SK-N-MC (cell line): ENCODE measurements at regions not wholly inside any gene's neighbourhood (a gene's known extent, or its start where the extent isn't known, plus 50 kb on each side); places are given as distances from the start of the nearest gene placed in this dataset.
"Not testable (repeated sequence)": the region's sequence is repeated elsewhere in the genome, so short reads cannot be mapped to it uniquely, and the experiment has no call there.

Experiments used
- DNase-seq: peaks from one replicate; pipeline ENCODE4 v3.0.0-alpha.2; 2011; ENCODE audit warnings: low read depth, low spot score
- H3K27ac ChIP-seq: fragments of 200-600 bp; sonication (generic); 2 replicates; pipeline ENCODE4 v1.5.1; 2016; ENCODE audit warnings: mixed run types
- H3K36me3 ChIP-seq: fragments of 200-600 bp; sonication (generic); 2 replicates; pipeline ENCODE4 v1.6.1; 2017; ENCODE audit warnings: antibody characterized with exemption, low read length, mixed read lengths; ENCODE audit not compliant: insufficient read depth
- H3K4me3 ChIP-seq: fragments of 200-600 bp; sonication (generic); 2 replicates; pipeline ENCODE4 v1.5.1; 2016
- H3K9ac ChIP-seq: fragments of 200-600 bp; sonication (generic); 2 replicates; pipeline ENCODE4 v1.8.0; 2017; ENCODE audit warnings: mixed run types, mixed read lengths; ENCODE audit not compliant: insufficient read length
- H3K9me3 ChIP-seq: fragments of 200-600 bp; sonication (generic); 2 replicates; pipeline ENCODE4 v1.6.1; 2017; ENCODE audit warnings: low read depth, mild to moderate bottlenecking, antibody characterized with exemption, low read length, moderate library complexity, mixed read lengths
- EZH2 ChIP-seq: fragments of 200-600 bp; sonication (generic); IDR thresholded peaks from one replicate; pipeline ENCODE4 v1.6.1; 2017; ENCODE audit warnings: antibody characterized with exemption
- FOXP2 ChIP-seq: optimal IDR thresholded peaks from 2 replicates; pipeline ENCODE3; 2011; ENCODE audit warnings: mild to moderate bottlenecking, moderate library complexity; ENCODE audit not compliant: insufficient read depth; ENCODE audit errors: extremely low read length, control extremely low read depth
- POLR2AphosphoS5 ChIP-seq: IDR thresholded peaks from 2 replicates; pipeline ENCODE4 v1.6.1; 2012; ENCODE audit warnings: mild to moderate bottlenecking, low read depth, low read length, borderline replicate concordance

DNA sequence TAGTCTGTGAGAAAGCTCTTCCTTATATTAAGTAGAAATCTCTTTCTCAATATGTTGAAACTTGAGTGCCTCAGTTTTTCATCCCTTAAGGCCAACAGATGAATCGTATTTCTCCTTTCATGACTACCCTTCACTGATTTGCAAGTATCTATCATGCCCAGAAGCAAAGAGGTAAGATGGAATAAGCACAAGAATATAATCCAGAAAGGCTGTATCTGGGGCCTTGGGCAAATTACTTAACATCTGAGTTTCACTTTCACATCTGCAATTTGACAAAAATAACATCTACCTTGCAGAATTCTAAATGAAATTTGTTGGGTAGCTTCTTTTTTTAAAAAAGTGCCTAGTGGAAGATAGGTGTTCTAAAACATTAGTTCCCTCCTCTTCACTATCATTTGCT, 552.4 kb upstream of the ANO5 start:
- Histone ChIP-seq H3K9me3 (no peaks in the 10 kb centered on the region), H3K9ac (no peak overlapping the region), H3K27ac (no peak overlapping the region), H3K36me3 (no peaks in the 10 kb centered on the region), H3K4me3 (no peak overlapping the region)
- TF ChIP-seq FOXP2 (no peak), EZH2 (no peak), POLR2AphosphoS5 (no peak)
- no peak for DNase-seq

DNA sequence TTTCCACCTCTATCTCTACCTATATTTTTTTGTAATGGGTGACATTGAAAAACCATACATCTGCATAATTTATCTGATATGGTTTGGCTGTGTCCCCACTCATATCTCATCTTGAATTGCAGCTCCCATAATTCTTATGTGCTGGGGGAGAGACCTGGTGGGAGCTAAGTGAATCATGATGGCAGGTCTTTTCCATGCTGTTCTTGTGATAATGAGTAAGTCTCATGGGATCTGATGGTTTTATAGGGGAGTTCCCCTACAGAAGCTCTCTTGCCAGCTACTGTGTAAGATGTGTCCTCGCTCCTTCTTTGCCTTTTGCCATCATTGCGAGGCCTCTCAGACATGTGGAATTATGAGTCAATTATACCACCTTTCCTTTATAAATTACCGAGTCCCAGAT, 551.0 kb upstream of the ANO5 start:
- Histone ChIP-seq H3K9ac (no peak overlapping the region), H3K27ac (no peak overlapping the region), H3K36me3 (no peaks in the 10 kb centered on the region), H3K9me3 (no peaks in the 10 kb centered on the region), H3K4me3 (no peak overlapping the region)
- DNase-seq = no peak
- TF ChIP-seq FOXP2 (no peak), POLR2AphosphoS5 (no peak), EZH2 (no peak)

DNA sequence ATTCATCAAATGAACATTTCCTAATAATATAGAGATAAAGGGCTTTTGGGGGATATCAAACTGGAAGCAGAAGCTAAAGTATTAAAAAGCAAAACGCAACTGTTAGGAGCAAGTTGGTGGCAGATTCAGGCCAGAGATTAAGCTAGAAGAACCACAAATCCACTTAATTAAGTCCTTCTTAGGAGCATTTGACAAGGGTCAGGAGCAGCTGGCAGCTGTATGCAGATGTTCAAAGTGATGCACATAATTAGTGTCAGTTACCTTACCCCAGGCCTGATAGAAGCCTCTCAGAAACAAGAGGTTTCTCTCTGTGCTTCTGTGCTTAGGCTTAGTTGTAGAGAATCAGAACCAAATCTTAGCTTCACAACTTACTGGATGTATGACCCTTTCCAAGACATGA, 546.5 kb upstream of the ANO5 start:
- no peak overlapping the region for H3K9ac ChIP-seq
- no peak for TF ChIP-seq FOXP2
- no peak for TF ChIP-seq POLR2AphosphoS5
- TF ChIP-seq EZH2 = no peak
- H3K27ac ChIP-seq = no peak overlapping the region
- DNase-seq = no peak
- no peak overlapping the region for H3K4me3 ChIP-seq
- no peaks in the 10 kb centered on the region for H3K36me3 ChIP-seq
- H3K9me3 ChIP-seq = no peaks in the 10 kb centered on the region

DNA sequence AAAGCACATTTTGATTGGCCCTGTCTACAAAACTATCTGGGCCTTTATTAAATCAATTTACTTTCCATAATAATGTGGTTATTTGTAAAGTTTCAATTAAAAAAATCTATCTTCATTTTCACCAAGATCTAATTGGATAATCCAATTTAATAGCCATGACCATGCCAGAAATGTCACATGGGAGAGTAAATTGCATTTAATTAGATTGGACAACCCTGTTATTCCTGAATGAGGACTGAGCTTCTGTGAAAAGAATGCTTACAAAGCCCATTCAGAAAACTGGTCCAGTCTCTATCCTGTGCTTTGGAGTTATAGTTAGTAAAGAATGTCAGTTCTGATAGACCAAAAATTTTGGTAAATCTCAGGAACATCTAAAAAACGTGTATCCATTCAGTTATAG, 541.9 kb upstream of the ANO5 start:
- no peak for TF ChIP-seq EZH2
- H3K4me3 ChIP-seq = no peak overlapping the region
- no peak for DNase-seq
- H3K9ac ChIP-seq = no peak overlapping the region
- no peaks in the 10 kb centered on the region for H3K36me3 ChIP-seq
- H3K27ac ChIP-seq = no peak overlapping the region
- no peaks in the 10 kb centered on the region for H3K9me3 ChIP-seq

DNA sequence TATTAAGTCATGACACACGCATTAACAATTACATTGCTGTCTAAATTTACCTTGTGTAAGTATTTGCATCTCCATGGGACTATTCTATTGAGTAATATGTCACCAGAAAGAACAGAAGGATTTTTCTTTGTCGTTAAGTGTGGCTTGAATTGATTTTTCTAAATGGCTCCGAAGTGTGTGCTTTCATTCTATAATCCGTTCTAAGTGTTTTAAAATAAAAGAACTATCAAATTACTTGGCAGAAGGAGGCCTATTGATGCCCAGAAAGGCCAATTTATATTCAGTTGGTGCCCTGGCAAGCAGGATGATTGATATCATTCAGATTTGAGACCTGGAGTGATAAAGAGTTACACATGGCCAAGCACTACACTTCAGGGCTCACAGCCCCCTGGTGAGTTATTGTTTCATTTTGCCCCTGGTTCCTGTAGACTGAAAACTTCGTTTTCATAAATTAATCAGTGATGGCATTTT, 538.9 kb upstream of the ANO5 start:
- H3K27ac ChIP-seq = no peak overlapping the region

DNA sequence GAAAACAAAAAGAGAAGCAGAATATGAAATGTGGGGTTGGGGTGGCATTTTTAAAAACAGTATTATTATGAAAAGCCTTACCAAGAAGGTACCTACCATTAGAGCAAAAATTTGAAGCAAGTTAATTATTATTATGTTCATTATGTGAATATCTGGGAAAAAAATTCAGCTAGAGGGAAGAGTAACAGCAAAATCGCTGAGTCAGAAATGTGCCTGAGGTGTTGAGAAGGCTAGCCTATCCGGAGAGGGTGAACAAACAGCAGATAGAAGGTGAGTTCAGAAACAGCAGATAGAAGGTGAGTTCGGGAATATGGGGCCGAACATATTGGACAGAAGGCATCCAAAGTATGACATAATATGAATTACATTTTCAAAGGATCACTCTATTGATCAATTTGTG, 536.8 kb upstream of the ANO5 start:
- DNase-seq = no peak
- TF ChIP-seq FOXP2 = no peak
- TF ChIP-seq POLR2AphosphoS5 = no peak
- no peak for TF ChIP-seq EZH2
- Histone ChIP-seq H3K27ac (no peak overlapping the region), H3K36me3 (no peaks in the 10 kb centered on the region), H3K4me3 (no peak overlapping the region), H3K9ac (no peak overlapping the region), H3K9me3 (no peaks in the 10 kb centered on the region)

More for the DNA sequence above, 538.9 kb upstream of the ANO5 start:
- Histone ChIP-seq H3K9ac (no peak overlapping the region), H3K36me3 (no peaks in the 10 kb centered on the region), H3K4me3 (no peak overlapping the region), H3K9me3 (no peaks in the 10 kb centered on the region)
- DNase-seq = no peak
- TF ChIP-seq FOXP2 (no peak), EZH2 (no peak), POLR2AphosphoS5 (no peak)

DNA sequence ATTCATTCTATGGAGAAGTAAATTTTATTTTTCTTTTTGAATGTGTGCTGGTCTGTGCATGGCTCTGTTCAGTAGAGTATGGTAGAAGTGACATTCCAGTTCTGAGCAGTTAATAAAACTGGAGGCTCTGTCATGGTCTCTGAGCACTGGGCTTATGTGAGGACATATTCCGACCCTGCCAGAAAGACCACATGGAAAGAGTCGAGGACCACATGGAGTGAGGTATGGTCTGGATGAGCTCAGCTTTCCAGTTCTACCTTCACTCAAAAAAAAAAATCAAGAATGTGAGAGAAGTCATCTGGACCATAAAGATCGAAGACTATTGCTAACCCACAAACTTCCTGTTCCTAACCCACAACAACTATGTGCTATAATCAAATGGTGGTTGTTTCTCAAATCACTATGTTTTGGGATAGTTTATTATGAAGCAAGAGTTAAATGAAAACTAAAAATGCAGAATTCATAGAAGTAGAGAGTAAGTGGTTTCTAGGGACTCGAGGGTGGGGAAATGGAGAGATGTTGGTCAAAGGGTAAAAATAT, 534.2 kb upstream of the ANO5 start:
- H3K4me3 ChIP-seq = no peak overlapping the region
- no peak for DNase-seq
- no peak overlapping the region for H3K27ac ChIP-seq
- H3K9ac ChIP-seq = no peak overlapping the region
- no peaks in the 10 kb centered on the region for H3K9me3 ChIP-seq
- TF ChIP-seq POLR2AphosphoS5 (no peak), EZH2 (no peak), FOXP2 (no peak)
- H3K36me3 ChIP-seq = no peaks in the 10 kb centered on the region

DNA sequence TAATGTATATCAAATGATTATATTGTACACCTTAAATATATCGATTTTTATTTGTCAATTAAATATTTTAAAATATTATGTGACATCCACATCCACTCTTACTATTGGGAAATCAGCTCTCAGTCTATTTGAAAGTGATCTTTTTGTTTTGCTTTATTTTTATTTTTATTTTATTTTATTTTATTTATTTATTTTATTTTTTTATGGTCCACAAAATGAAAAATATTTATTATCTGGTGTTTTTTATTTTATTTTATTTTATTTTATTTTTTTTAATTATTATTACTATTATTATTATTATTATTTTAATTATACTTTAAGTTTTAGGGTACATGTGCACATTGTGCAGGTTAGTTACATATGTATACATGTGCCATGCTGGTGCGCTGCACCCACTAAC, 533.5 kb upstream of the ANO5 start:
- DNase-seq, H3K9ac ChIP-seq, H3K36me3 ChIP-seq, H3K4me3 ChIP-seq, H3K9me3 ChIP-seq, H3K27ac ChIP-seq: not testable (repeated sequence)

DNA sequence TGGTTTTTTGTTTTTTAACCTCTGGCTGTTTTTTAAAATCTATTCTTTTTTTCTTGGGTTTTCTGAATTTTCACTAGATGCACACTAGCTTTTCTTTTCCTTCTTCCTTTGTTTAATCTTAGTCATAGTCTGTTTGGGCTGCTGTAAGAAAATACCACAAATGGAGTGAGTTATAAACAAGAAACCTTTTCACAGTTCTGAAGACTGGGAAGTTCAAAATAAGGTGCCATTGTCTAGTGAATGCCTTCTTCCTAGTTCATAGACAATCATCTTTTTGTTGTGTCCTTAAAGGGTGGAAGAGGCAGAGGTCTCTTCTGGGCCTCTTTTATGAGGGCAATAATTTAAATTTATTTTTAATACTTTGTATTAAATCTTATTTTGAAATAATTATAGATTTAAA, 532.9 kb upstream of the ANO5 start:
- TF ChIP-seq EZH2 = no peak
- Histone ChIP-seq H3K4me3 (no peak overlapping the region), H3K36me3 (no peaks in the 10 kb centered on the region), H3K9ac (no peak overlapping the region), H3K9me3 (no peaks in the 10 kb centered on the region), H3K27ac (no peak overlapping the region)
- DNase-seq = no peak

DNA sequence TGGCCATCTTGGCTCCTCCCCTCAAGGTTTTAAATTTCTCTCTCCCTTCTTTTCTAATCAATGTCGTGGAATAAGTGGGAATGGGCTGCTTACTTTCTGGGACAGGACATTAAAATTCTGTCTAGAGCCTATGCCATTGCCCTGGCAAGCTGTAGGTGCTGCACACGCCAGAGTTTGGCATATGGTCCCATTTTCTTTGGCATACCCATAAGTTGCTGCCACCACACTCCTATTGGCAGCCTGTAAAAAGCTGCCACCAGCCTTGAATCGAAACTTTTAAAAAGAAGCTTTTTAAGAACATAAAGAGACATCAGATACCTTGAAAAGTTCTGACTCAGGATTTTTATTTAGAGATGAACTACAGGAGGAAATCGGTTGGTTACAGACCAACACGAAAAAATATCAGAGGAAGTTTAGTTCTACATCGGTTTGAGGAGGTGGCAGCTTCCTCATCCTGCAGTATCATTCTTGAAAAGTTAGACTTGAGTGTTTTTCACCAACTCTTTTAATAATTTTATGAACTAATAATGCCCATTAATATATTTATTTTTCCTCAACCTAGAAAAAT, 517.8 kb upstream of the ANO5 start:
- Histone ChIP-seq H3K9ac (no peak overlapping the region), H3K27ac (no peak overlapping the region), H3K4me3 (no peak overlapping the region), H3K9me3 (no peaks in the 10 kb centered on the region; the same call in 1 of the 2 replicates), H3K36me3 (no peaks in the 10 kb centered on the region)
- no peak for DNase-seq
- TF ChIP-seq FOXP2 = no peak
- TF ChIP-seq EZH2 = no peak
- TF ChIP-seq POLR2AphosphoS5 = no peak
